ENCODE measurements at regions not wholly inside any gene's neighbourhood (a gene's known extent, or its start where the extent isn't known, plus 50 kb on each side); places are given as distances from the start of the nearest gene placed in this dataset.

DNA sequence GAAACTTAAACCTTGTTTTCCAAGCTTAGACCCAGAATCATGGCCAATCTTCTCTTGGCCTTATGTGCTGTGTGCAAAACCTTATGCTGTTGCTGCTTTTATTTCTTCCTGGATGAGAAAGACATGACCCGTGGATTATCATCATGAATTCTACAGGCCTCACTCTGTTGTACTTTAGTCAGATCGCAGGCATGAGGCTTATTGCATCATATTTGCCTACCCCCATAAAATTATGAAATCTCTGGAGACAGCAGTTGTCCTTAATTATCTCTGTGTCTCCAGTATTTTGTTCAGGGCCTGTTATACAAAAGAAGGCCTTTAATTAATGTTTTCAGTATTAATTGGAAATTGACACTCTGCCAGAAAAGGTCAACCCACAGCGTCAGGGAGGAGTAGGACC lies 71.6 kb downstream of the PLCE1 start:
- no TSS peak for BruUV-seq (replicated peaks)
- intact Hi-C loops (cut with micrococcal nuclease; ENCODE audit: unreplicated experiment) (no loop called here), in situ Hi-C loops (cut with HindIII; ENCODE audit: extremely low pct_ligation_motif_present, low pct_unique_long_range_greater_than_20kb) (no loop called here)
- no peak for DNase-seq (ENCODE audit: low spot score)
- Histone ChIP-seq H3K36me3 (replicated peaks in 1 of 2; ENCODE audit: control insufficient read depth in 1 of 2, insufficient read depth in 2 of 2, low read length in 2 of 2) (no peaks in the 10 kb centered on the region), H4K20me1 (ENCODE audit: insufficient read depth, low read length) (no peaks in the 10 kb centered on the region), H3K27me3 (ENCODE audit: control insufficient read depth in 1 of 2, insufficient read depth in 2 of 2, low read length in 2 of 2) (no peaks in the 10 kb centered on the region), H3K4me1 (ENCODE audit: insufficient read depth, low read length) (no peaks in the 10 kb centered on the region), H3K27ac (ENCODE audit: extremely low read length, insufficient read depth, low read length) (no peak overlapping the region), H3K4me2 (ENCODE audit: low read depth, low read length) (no peak overlapping the region), H3K9me3 (ENCODE audit: low read length) (no peaks in the 10 kb centered on the region), H3K9ac (ENCODE audit: insufficient read depth, low read depth, low read length) (no peak overlapping the region), H3K79me2 (ENCODE audit: insufficient read depth, low read length) (no peaks in the 10 kb centered on the region), H2AFZ (ENCODE audit: low read length) (no peak overlapping the region), H3K4me3 (replicated peaks in 1 of 3; ENCODE audit: insufficient read depth in 1 of 3, low read depth in 2 of 3, low read length in 3 of 3) (no peak overlapping the region)
- ATAC-seq: no peak
- CTCF ChIA-PET (ENCODE audit: low intra/inter-chr PET ratio, low total read pairs): no interaction called here
- WGBS (ENCODE audit: low lambda C conversion rate): 0% methylated on average over 3 of the region's 3 CpGs
- FAIRE-seq: no peak
- POLR2A ChIA-PET: no interaction called here
- peak; percentile 40; the same call in 1 of the 2 replicates for TF ChIP-seq ATF7 (IDR thresholded peaks at IDR 0.05)
- TF ChIP-seq ATF7 (CRISPR knock-in tag; IDR thresholded peaks at IDR 0.05): no peak
- TF ChIP-seq ZNF44 (CRISPR knock-in tag; IDR thresholded peaks at IDR 0.05): no peak
- TF ChIP-seq ZKSCAN5 (CRISPR knock-in tag; IDR thresholded peaks at IDR 0.05): no peak
- 0 out of 2 replicates have a peak, but pooled peaks have one; percentile 19 for TF ChIP-seq CEBPG (CRISPR knock-in tag; IDR thresholded peaks at IDR 0.05)
- peak; percentile 80; the same call in 1 of the 2 replicates for TF ChIP-seq CEBPB (IDR thresholded peaks at IDR 0.05; ENCODE audit: borderline replicate concordance, low read depth, low read length)
- TF ChIP-seq, protein P1, sequence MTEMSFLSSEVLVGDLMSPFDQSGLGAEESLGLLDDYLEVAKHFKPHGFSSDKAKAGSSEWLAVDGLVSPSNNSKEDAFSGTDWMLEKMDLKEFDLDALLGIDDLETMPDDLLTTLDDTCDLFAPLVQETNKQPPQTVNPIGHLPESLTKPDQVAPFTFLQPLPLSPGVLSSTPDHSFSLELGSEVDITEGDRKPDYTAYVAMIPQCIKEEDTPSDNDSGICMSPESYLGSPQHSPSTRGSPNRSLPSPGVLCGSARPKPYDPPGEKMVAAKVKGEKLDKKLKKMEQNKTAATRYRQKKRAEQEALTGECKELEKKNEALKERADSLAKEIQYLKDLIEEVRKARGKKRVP (CRISPR knock-in tag; IDR thresholded peaks at IDR 0.05): peak in 1 of 2 experiments; percentile 43; a peak in 1 of 4 replicates
- TF ChIP-seq SNAI1 (CRISPR knock-in tag; IDR thresholded peaks at IDR 0.05; ENCODE audit: borderline replicate concordance): no peak
- TF ChIP-seq ZNF17 (CRISPR knock-in tag; IDR thresholded peaks at IDR 0.05): no peak

DNA sequence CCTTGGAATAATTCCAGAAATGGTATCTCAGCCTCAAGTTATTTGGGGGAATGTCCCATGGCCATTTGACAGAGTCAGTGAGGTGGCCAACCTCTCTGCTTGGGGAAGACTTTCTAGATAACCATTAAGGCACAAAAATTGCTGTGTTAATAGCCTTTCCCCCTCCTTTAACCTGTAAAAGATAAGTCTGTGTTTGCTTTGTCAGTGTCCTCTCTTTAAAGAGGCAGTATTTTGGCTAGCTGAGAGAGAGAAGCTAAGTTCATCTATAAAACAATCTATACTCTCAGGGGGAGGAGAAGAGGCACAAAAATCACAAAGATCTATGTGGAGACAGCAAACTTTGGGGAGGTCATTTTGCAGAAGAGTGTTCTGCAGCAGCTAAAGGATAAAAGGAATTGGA lies 72.1 kb downstream of the PLCE1 start:
- CTCF ChIA-PET (ENCODE audit: low intra/inter-chr PET ratio, low total read pairs): no interaction called here
- in situ Hi-C loops (cut with HindIII; ENCODE audit: extremely low pct_ligation_motif_present, low pct_unique_long_range_greater_than_20kb): no loop called here
- H3K9ac ChIP-seq (ENCODE audit: insufficient read depth, low read depth, low read length): no peak overlapping the region
- H3K36me3 ChIP-seq (replicated peaks in 1 of 2; ENCODE audit: control insufficient read depth in 1 of 2, insufficient read depth in 2 of 2, low read length in 2 of 2): no peaks in the 10 kb centered on the region
- DNase-seq (ENCODE audit: low spot score): no peak
- BruUV-seq (replicated peaks): no TSS peak
- POLR2A ChIA-PET: no interaction called here
- no peaks in the 10 kb centered on the region for H4K20me1 ChIP-seq (ENCODE audit: insufficient read depth, low read length)
- H3K4me3 ChIP-seq (replicated peaks in 1 of 3; ENCODE audit: insufficient read depth in 1 of 3, low read depth in 2 of 3, low read length in 3 of 3): no peak overlapping the region
- H3K9me3 ChIP-seq (ENCODE audit: low read length): no peaks in the 10 kb centered on the region
- no peak overlapping the region for H3K4me2 ChIP-seq (ENCODE audit: low read depth, low read length)
- H3K79me2 ChIP-seq (ENCODE audit: insufficient read depth, low read length): no peaks in the 10 kb centered on the region
- H3K4me1 ChIP-seq (ENCODE audit: insufficient read depth, low read length): no peaks in the 10 kb centered on the region
- H3K27ac ChIP-seq (ENCODE audit: extremely low read length, insufficient read depth, low read length): no peak overlapping the region
- H2AFZ ChIP-seq (ENCODE audit: low read length): no peak overlapping the region
- ATAC-seq: no peak
- intact Hi-C loops (cut with micrococcal nuclease; ENCODE audit: unreplicated experiment): no loop called here
- no peaks in the 10 kb centered on the region for H3K27me3 ChIP-seq (ENCODE audit: control insufficient read depth in 1 of 2, insufficient read depth in 2 of 2, low read length in 2 of 2)
- FAIRE-seq: no peak
- TF ChIP-seq HOXA5 (CRISPR knock-in tag; IDR thresholded peaks at IDR 0.05): no peak
- TF ChIP-seq, protein P2, sequence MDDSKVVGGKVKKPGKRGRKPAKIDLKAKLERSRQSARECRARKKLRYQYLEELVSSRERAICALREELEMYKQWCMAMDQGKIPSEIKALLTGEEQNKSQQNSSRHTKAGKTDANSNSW (CRISPR knock-in tag; IDR thresholded peaks at IDR 0.05; ENCODE audit: borderline replicate concordance): no peak
- TF ChIP-seq, protein P3, sequence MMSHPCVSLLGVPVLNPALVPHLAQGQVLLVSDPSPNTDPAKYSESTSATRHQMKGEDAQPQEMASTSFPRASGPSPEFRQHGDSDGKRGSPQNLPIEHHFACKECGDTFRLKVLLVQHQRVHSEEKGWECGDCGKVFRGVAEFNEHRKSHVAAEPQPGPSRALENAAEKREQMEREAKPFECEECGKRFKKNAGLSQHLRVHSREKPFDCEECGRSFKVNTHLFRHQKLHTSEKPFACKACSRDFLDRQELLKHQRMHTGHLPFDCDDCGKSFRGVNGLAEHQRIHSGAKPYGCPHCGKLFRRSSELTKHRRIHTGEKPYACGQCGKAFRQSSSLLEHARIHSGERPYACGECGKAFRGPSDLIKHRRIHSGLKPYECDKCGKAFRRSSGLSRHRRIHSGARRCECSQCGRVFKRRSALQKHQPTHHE (CRISPR knock-in tag; IDR thresholded peaks at IDR 0.05; ENCODE audit: borderline replicate concordance): no peak
- TF ChIP-seq ZNF230 (CRISPR knock-in tag; IDR thresholded peaks at IDR 0.05): no peak
- TF ChIP-seq SMARCC2 (IDR thresholded peaks at IDR 0.05): no peak
- no peak for TF ChIP-seq ZC3H13 (CRISPR knock-in tag; IDR thresholded peaks at IDR 0.05)
- no peak for TF ChIP-seq RFX3 (CRISPR knock-in tag; IDR thresholded peaks at IDR 0.05)
- TF ChIP-seq FOXC1 (CRISPR knock-in tag; IDR thresholded peaks at IDR 0.05; ENCODE audit: borderline replicate concordance): no peak
- TF ChIP-seq, protein P4, sequence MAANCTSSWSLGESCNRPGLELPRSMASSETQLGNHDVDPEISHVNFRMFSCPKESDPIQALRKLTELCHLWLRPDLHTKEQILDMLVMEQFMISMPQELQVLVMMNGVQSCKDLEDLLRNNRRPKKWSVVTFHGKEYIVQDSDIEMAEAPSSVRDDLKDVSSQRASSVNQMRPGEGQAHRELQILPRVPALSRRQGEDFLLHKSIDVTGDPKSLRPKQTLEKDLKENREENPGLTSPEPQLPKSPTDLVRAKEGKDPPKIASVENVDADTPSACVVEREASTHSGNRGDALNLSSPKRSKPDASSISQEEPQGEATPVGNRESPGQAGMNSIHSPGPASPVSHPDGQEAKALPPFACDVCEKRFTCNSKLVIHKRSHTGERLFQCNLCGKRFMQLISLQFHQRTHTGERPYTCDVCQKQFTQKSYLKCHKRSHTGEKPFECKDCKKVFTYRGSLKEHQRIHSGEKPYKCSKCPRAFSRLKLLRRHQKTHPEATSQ (CRISPR knock-in tag; IDR thresholded peaks at IDR 0.05; ENCODE audit: borderline replicate concordance): no peak
- TF ChIP-seq HNF4A (CRISPR knock-in tag; IDR thresholded peaks at IDR 0.05): no peak
